SU-DHL-6 (cell line): ENCODE measurements at regions not wholly inside any gene's neighbourhood (a gene's known extent, or its start where the extent isn't known, plus 50 kb on each side); places are given as distances from the start of the nearest gene placed in this dataset.

Source experiments
- CTCF ChIP-seq: fragments of 200-600 bp; sonication (generic); IDR thresholded peaks from one replicate; pipeline ENCODE4 v1.5.1; 2017; ENCODE audit warnings: antibody characterized with exemption, mild to moderate bottlenecking, low read length, moderate library complexity; ENCODE audit not compliant: insufficient read depth, poor library complexity, severe bottlenecking
- EZH2phosphoT487 ChIP-seq: fragments of 200-600 bp; sonication (generic), shearing (Covaris generic); conservative IDR thresholded peaks from 2 replicates; pipeline ENCODE4 v1.6.1; 2018; ENCODE audit warnings: mild to moderate bottlenecking, antibody characterized with exemption, low read length, moderate library complexity, mixed read lengths

- TF ChIP-seq CTCF (no peak), EZH2phosphoT487 (no peak)
Observed at GRCh38 chr10:36170943-36171501, 528.9 kb upstream of the FZD8 start.
